ENCODE measurements at regions not wholly inside any gene's neighbourhood (a gene's known extent, or its start where the extent isn't known, plus 50 kb on each side); places are given as distances from the start of the nearest gene placed in this dataset.
"Not testable (repeated sequence)": the region's sequence is repeated elsewhere in the genome, so short reads cannot be mapped to it uniquely, and the experiment has no call there.

- no peak overlapping the region for H3K27ac Mint-ChIP-seq
- H3K27me3 Mint-ChIP-seq (ENCODE audit: low read depth) = no peaks in the 10 kb centered on the region
- no peak overlapping the region for H3K4me3 Mint-ChIP-seq
- DNase-seq (ENCODE audit: low spot score in 2 of 2, unreplicated experiment in 2 of 2) = no peak
- H3K36me3 Mint-ChIP-seq = no peaks in the 10 kb centered on the region
- no peak for TF ChIP-seq CTCF (IDR thresholded peaks at IDR 0.05; ENCODE audit: unreplicated experiment)
- no peaks in the 10 kb centered on the region for H3K4me1 Mint-ChIP-seq
- H3K9me3 Mint-ChIP-seq = no peaks in the 10 kb centered on the region
Observed at GRCh38 chr11:87812571-87813365, 362.5 kb downstream of the RAB38 start.

GRCh38 chr11:87810486-87810885 lies 364.8 kb downstream of the RAB38 start:
- H3K36me3 Mint-ChIP-seq = no peaks in the 10 kb centered on the region
- no peak for DNase-seq (ENCODE audit: low spot score in 2 of 2, unreplicated experiment in 2 of 2)
- no peak overlapping the region for H3K27ac Mint-ChIP-seq
- no peaks in the 10 kb centered on the region for H3K9me3 Mint-ChIP-seq
- TF ChIP-seq CTCF (IDR thresholded peaks at IDR 0.05; ENCODE audit: unreplicated experiment) = no peak
- H3K4me3 Mint-ChIP-seq = no peak overlapping the region
- H3K4me1 Mint-ChIP-seq = no peaks in the 10 kb centered on the region
- H3K27me3 Mint-ChIP-seq (ENCODE audit: low read depth) = no peaks in the 10 kb centered on the region

GRCh38 chr11:87809256-87809655 lies 366.0 kb downstream of the RAB38 start:
- H3K4me1 Mint-ChIP-seq = no peaks in the 10 kb centered on the region
- no peak for DNase-seq (ENCODE audit: low spot score in 2 of 2, unreplicated experiment in 2 of 2)
- H3K4me3 Mint-ChIP-seq = no peak overlapping the region
- no peaks in the 10 kb centered on the region for H3K9me3 Mint-ChIP-seq
- no peak overlapping the region for H3K27ac Mint-ChIP-seq
- no peaks in the 10 kb centered on the region for H3K36me3 Mint-ChIP-seq
- H3K27me3 Mint-ChIP-seq (ENCODE audit: low read depth) = no peaks in the 10 kb centered on the region
- TF ChIP-seq CTCF (IDR thresholded peaks at IDR 0.05; ENCODE audit: unreplicated experiment) = no peak

- H3K9me3 Mint-ChIP-seq = peaks cover 4% of the 10 kb centered on the region
Observed at GRCh38 chr11:87804176-87804575, 371.1 kb downstream of the RAB38 start.

GRCh38 chr11:87803748-87804147 lies 371.5 kb downstream of the RAB38 start:
- Mint-ChIP-seq H3K9me3 (peaks cover 4% of the 10 kb centered on the region), H3K4me3 (no peak overlapping the region), H3K4me1 (no peaks in the 10 kb centered on the region), H3K27me3 (ENCODE audit: low read depth) (no peaks in the 10 kb centered on the region), H3K36me3 (no peaks in the 10 kb centered on the region), H3K27ac (no peak overlapping the region)
- DNase-seq (ENCODE audit: low spot score in 2 of 2, unreplicated experiment in 2 of 2) = no peak
- no peak for TF ChIP-seq CTCF (IDR thresholded peaks at IDR 0.05; ENCODE audit: unreplicated experiment)

More at GRCh38 chr11:87804176-87804575, 371.1 kb downstream of the RAB38 start:
- Mint-ChIP-seq H3K4me3 (no peak overlapping the region), H3K36me3 (no peaks in the 10 kb centered on the region), H3K27ac (no peak overlapping the region), H3K27me3 (ENCODE audit: low read depth) (no peaks in the 10 kb centered on the region), H3K4me1 (no peaks in the 10 kb centered on the region)
- TF ChIP-seq CTCF (IDR thresholded peaks at IDR 0.05; ENCODE audit: unreplicated experiment) = no peak
- DNase-seq (ENCODE audit: low spot score in 2 of 2, unreplicated experiment in 2 of 2) = no peak

- H3K27ac Mint-ChIP-seq; H3K36me3 Mint-ChIP-seq; H3K9me3 Mint-ChIP-seq; H3K4me1 Mint-ChIP-seq; DNase-seq (ENCODE audit: low spot score in 2 of 2, unreplicated experiment in 2 of 2); H3K4me3 Mint-ChIP-seq: not testable (repeated sequence)
- peaks cover 11% of the 10 kb centered on the region for H3K27me3 Mint-ChIP-seq (ENCODE audit: low read depth)
Observed at GRCh38 chr11:87784862-87785261, 390.4 kb downstream of the RAB38 start.

Measured in mesothelial cell of epicardium (in vitro differentiated cells).